ENCODE measurements at regions not wholly inside any gene's neighbourhood (a gene's known extent, or its start where the extent isn't known, plus 50 kb on each side); places are given as distances from the start of the nearest gene placed in this dataset.

GRCh38 chr16:79409978-79410377 lies 190.6 kb downstream of the MAF start:
- FAIRE-seq = no peak
- DNase-seq (ENCODE audit: insufficient read length, low spot score) = no peak

- FAIRE-seq (no peak), DNase-seq (ENCODE audit: insufficient read length, low spot score) (no peak)
These were observed 192.2 kb downstream of the MAF start for GRCh38 chr16:79408355-79408754.

- DNase-seq (ENCODE audit: insufficient read length, low spot score) (no peak), FAIRE-seq (no peak)
These were observed 192.9 kb downstream of the MAF start for GRCh38 chr16:79407461-79408135.

GRCh38 chr16:79407005-79407404 lies 193.5 kb downstream of the MAF start:
- no peak for DNase-seq (ENCODE audit: insufficient read length, low spot score)
- no peak for FAIRE-seq

- DNase-seq (ENCODE audit: insufficient read length, low spot score) = no peak
- no peak for FAIRE-seq
These were observed 196.0 kb downstream of the MAF start for GRCh38 chr16:79404571-79404970.

- no peak for DNase-seq (ENCODE audit: insufficient read length, low spot score)
- no peak for FAIRE-seq
These were observed 197.0 kb downstream of the MAF start for GRCh38 chr16:79403534-79403933.

GRCh38 chr16:79402920-79403319 lies 197.6 kb downstream of the MAF start:
- DNase-seq (ENCODE audit: insufficient read length, low spot score) = no peak
- FAIRE-seq = no peak

GRCh38 chr16:79402356-79402755 lies 198.2 kb downstream of the MAF start:
- DNase-seq (ENCODE audit: insufficient read length, low spot score) (no peak), FAIRE-seq (no peak)

GRCh38 chr16:79401782-79402181 lies 198.8 kb downstream of the MAF start:
- FAIRE-seq (no peak), DNase-seq (ENCODE audit: insufficient read length, low spot score) (no peak)

GRCh38 chr16:79401157-79401556 lies 199.4 kb downstream of the MAF start:
- DNase-seq (ENCODE audit: insufficient read length, low spot score) = no peak
- FAIRE-seq = no peak

GRCh38 chr16:79400462-79401149 lies 199.9 kb downstream of the MAF start:
- FAIRE-seq = no peak
- DNase-seq (ENCODE audit: insufficient read length, low spot score) = no peak

- no peak for FAIRE-seq
These were observed 204.9 kb downstream of the MAF start for GRCh38 chr16:79395591-79395990.

GRCh38 chr16:79394206-79394605 lies 206.3 kb downstream of the MAF start:
- DNase-seq (ENCODE audit: insufficient read length, low spot score) (no peak), FAIRE-seq (no peak)

More at GRCh38 chr16:79395591-79395990, 204.9 kb downstream of the MAF start:
- no peak for DNase-seq (ENCODE audit: insufficient read length, low spot score)

- no peak for FAIRE-seq
These were observed 207.0 kb downstream of the MAF start for GRCh38 chr16:79393564-79393963.

GRCh38 chr16:79393127-79393526 lies 207.4 kb downstream of the MAF start:
- no peak for FAIRE-seq
- DNase-seq (ENCODE audit: insufficient read length, low spot score) = no peak

More at GRCh38 chr16:79393564-79393963, 207.0 kb downstream of the MAF start:
- no peak for DNase-seq (ENCODE audit: insufficient read length, low spot score)

GRCh38 chr16:79392081-79392480 lies 208.5 kb downstream of the MAF start:
- FAIRE-seq (no peak), DNase-seq (ENCODE audit: insufficient read length, low spot score) (no peak)

- no peak for DNase-seq (ENCODE audit: insufficient read length, low spot score)
- FAIRE-seq = no peak
These were observed 209.1 kb downstream of the MAF start for GRCh38 chr16:79391395-79391794.

GRCh38 chr16:79390481-79391051 lies 210.0 kb downstream of the MAF start:
- DNase-seq (ENCODE audit: insufficient read length, low spot score) = no peak
- FAIRE-seq = no peak

GRCh38 chr16:79388396-79388795 lies 212.1 kb downstream of the MAF start:
- DNase-seq (ENCODE audit: insufficient read length, low spot score) = no peak
- FAIRE-seq = no peak

- DNase-seq (ENCODE audit: insufficient read length, low spot score) = no peak
- no peak for FAIRE-seq
These were observed 214.2 kb downstream of the MAF start for GRCh38 chr16:79386299-79386698.

- DNase-seq (ENCODE audit: insufficient read length, low spot score) (no peak), FAIRE-seq (no peak)
These were observed 218.9 kb downstream of the MAF start for GRCh38 chr16:79381603-79382042.

GRCh38 chr16:79380995-79381602 lies 219.4 kb downstream of the MAF start:
- DNase-seq (ENCODE audit: insufficient read length, low spot score) (no peak), FAIRE-seq (no peak)

All from GM19239 (cell line).